ENCODE measurements at regions not wholly inside any gene's neighbourhood (a gene's known extent, or its start where the extent isn't known, plus 50 kb on each side); places are given as distances from the start of the nearest gene placed in this dataset.

- Histone ChIP-seq H3K79me2 (ENCODE audit: low read depth) (no peaks in the 10 kb centered on the region), H4K20me1 (ENCODE audit: low read depth) (no peaks in the 10 kb centered on the region), H3K9ac (no peak overlapping the region), H3K9me3 (ENCODE audit: low read depth) (no peaks in the 10 kb centered on the region), H3K4me1 (no peaks in the 10 kb centered on the region), H3K27ac (no peak overlapping the region), H3K27me3 (no peaks in the 10 kb centered on the region), H3K4me2 (no peak overlapping the region), H3K36me3 (no peaks in the 10 kb centered on the region), H2AFZ (replicated peaks) (no peak overlapping the region), H3F3A (ENCODE audit: low read depth) (no peaks in the 10 kb centered on the region), H3K4me3 (no peak overlapping the region)
- H3K36me3 Mint-ChIP-seq, result no peaks in the 10 kb centered on the region
- no peaks in the 10 kb centered on the region for H3K9me3 Mint-ChIP-seq
- H3K4me3 Mint-ChIP-seq, result no peak overlapping the region
- TF ChIP-seq CTCF (IDR thresholded peaks at IDR 0.05) (no peak), EZH2phosphoT487 (IDR thresholded peaks at IDR 0.05) (no peak), EZH2 (IDR thresholded peaks at IDR 0.05) (no peak)
- no peak for DNase-seq (ENCODE audit: low spot score)
- H3K27me3 Mint-ChIP-seq (ENCODE audit: insufficient read depth, low read depth), result no peaks in the 10 kb centered on the region
- no peaks in the 10 kb centered on the region for H3K4me1 Mint-ChIP-seq
- no peak overlapping the region for H3K27ac Mint-ChIP-seq
Measured at GRCh38 chr18:30588673-30589164, 453.8 kb downstream of the DSC3 start.

- Histone ChIP-seq H3F3A (ENCODE audit: low read depth) (no peaks in the 10 kb centered on the region), H3K27me3 (no peaks in the 10 kb centered on the region), H3K79me2 (ENCODE audit: low read depth) (no peaks in the 10 kb centered on the region), H3K4me2 (no peak overlapping the region), H3K4me3 (no peak overlapping the region), H2AFZ (replicated peaks) (no peak overlapping the region), H3K36me3 (no peaks in the 10 kb centered on the region), H3K4me1 (no peaks in the 10 kb centered on the region), H3K27ac (no peak overlapping the region), H3K9me3 (ENCODE audit: low read depth) (no peaks in the 10 kb centered on the region), H4K20me1 (ENCODE audit: low read depth) (no peaks in the 10 kb centered on the region), H3K9ac (no peak overlapping the region)
- Mint-ChIP-seq H3K9me3 (no peaks in the 10 kb centered on the region), H3K27me3 (ENCODE audit: insufficient read depth, low read depth) (no peaks in the 10 kb centered on the region), H3K27ac (no peak overlapping the region), H3K36me3 (no peaks in the 10 kb centered on the region), H3K4me1 (no peaks in the 10 kb centered on the region), H3K4me3 (no peak overlapping the region)
- no peak for DNase-seq (ENCODE audit: low spot score)
- TF ChIP-seq EZH2 (IDR thresholded peaks at IDR 0.05), result no peak
- TF ChIP-seq EZH2phosphoT487 (IDR thresholded peaks at IDR 0.05), result no peak
- TF ChIP-seq CTCF (IDR thresholded peaks at IDR 0.05), result no peak
Measured at GRCh38 chr18:30583768-30584167, 458.8 kb downstream of the DSC3 start.

GRCh38 chr18:30582078-30582477, 460.5 kb downstream of the DSC3 start:
- no peaks in the 10 kb centered on the region for H3K27me3 Mint-ChIP-seq (ENCODE audit: insufficient read depth, low read depth)
- Histone ChIP-seq H3K27ac (no peak overlapping the region), H3K4me1 (no peaks in the 10 kb centered on the region), H3K27me3 (no peaks in the 10 kb centered on the region), H3K9me3 (ENCODE audit: low read depth) (no peaks in the 10 kb centered on the region), H3F3A (ENCODE audit: low read depth) (no peaks in the 10 kb centered on the region), H3K4me2 (no peak overlapping the region), H2AFZ (replicated peaks) (no peak overlapping the region), H3K36me3 (no peaks in the 10 kb centered on the region), H3K4me3 (no peak overlapping the region), H3K79me2 (ENCODE audit: low read depth) (no peaks in the 10 kb centered on the region), H4K20me1 (ENCODE audit: low read depth) (no peaks in the 10 kb centered on the region), H3K9ac (no peak overlapping the region)
- no peak for DNase-seq (ENCODE audit: low spot score)
- no peak overlapping the region for H3K27ac Mint-ChIP-seq
- H3K4me3 Mint-ChIP-seq, result no peak overlapping the region
- TF ChIP-seq EZH2 (IDR thresholded peaks at IDR 0.05), result no peak
- TF ChIP-seq CTCF (IDR thresholded peaks at IDR 0.05), result no peak
- TF ChIP-seq EZH2phosphoT487 (IDR thresholded peaks at IDR 0.05), result no peak
- no peaks in the 10 kb centered on the region for H3K4me1 Mint-ChIP-seq
- H3K9me3 Mint-ChIP-seq, result no peaks in the 10 kb centered on the region
- H3K36me3 Mint-ChIP-seq, result no peaks in the 10 kb centered on the region
